HepG2 (cell line): ENCODE measurements at regions not wholly inside any gene's neighbourhood (a gene's known extent, or its start where the extent isn't known, plus 50 kb on each side); places are given as distances from the start of the nearest gene placed in this dataset.

ENCODE experiments used
- ATAC-seq: fragments of 200-7000 bp; cut with Tn5 transposase; 3 replicates; pipeline ENCODE4 v1.9.1; 2020; ENCODE audit warnings: mild to moderate bottlenecking, moderate library complexity
- BruUV-seq: library from RNA; stranded (reverse); fragments of 400-500 nt; replicated peaks from 2 replicates; lab custom pipeline; 2021; lab: Mats Ljungman, UMichigan
- CTCF ChIA-PET: fragments of 300-600 bp; formaldehyde crosslinking; extraction: SDS; loops from one replicate; lab custom pipeline; 2021; ENCODE audit warnings: low total read pairs, inconsistent platforms, low intra/inter-chr PET ratio; lab: Yijun Ruan, JAX
- POLR2A ChIA-PET: fragments of 350-600 bp; sonication (Branson Sonifier 250); formaldehyde crosslinking; loops from one replicate; lab custom pipeline; 2020; ENCODE audit warnings: antibody characterized with exemption, inconsistent platforms; lab: Yijun Ruan, JAX
- DNase-seq: peaks from one replicate; pipeline ENCODE4 v3.0.0-alpha.2; 2015; ENCODE audit warnings: low spot score
- FAIRE-seq: peaks from 3 replicates; lab custom pipeline; 2011; peaks lifted over from hg19 to GRCh38; lab: Jason Lieb, UNC
- H2AFZ ChIP-seq: one replicate; pipeline ENCODE4 v1.6.1; 2011; ENCODE audit warnings: low read length, inconsistent platforms
- H3K27ac ChIP-seq: fragments of 300-600 bp; 3 replicates; pipeline ENCODE4 v1.8.0; 2011; ENCODE audit warnings: mixed run types, mild to moderate bottlenecking, mixed read lengths, low read length, inconsistent platforms; ENCODE audit not compliant: insufficient read depth; ENCODE audit errors: extremely low read length
- H3K27me3 ChIP-seq, 2 experiments: fragments of 200-600 bp in 1 of 2; 2 replicates in 1 of 2; 3 replicates in 1 of 2; pipeline versions ENCODE4 v1.6.0 to v1.8.0; 2011; ENCODE audit warnings: low read length in 2 of 2, mild to moderate bottlenecking in 2 of 2, moderate library complexity in 2 of 2, inconsistent platforms in 1 of 2; ENCODE audit not compliant: insufficient read depth in 2 of 2, control insufficient read depth in 1 of 2
- H3K36me3 ChIP-seq, 2 experiments: fragments of 200-600 bp in 1 of 2; replicated peaks in 1 of 2; 2 replicates in 1 of 2; 3 replicates in 1 of 2; pipeline versions ENCODE4 v1.5.1 to v1.8.0; 2011; ENCODE audit warnings: low read length in 2 of 2, inconsistent platforms in 1 of 2; ENCODE audit not compliant: insufficient read depth in 2 of 2, control insufficient read depth in 1 of 2
- H3K4me1 ChIP-seq: 2 replicates; pipeline ENCODE4 v1.5.1; 2012; ENCODE audit warnings: low read length, inconsistent platforms; ENCODE audit not compliant: insufficient read depth
- H3K4me2 ChIP-seq: 2 replicates; pipeline ENCODE4 v1.6.0; 2011; ENCODE audit warnings: low read depth, low read length, inconsistent platforms
- H3K4me3 ChIP-seq, 3 experiments: fragments of 200-600 bp in 1 of 3; sonication (generic), shearing (Covaris generic) in 1 of 3; replicated peaks in 1 of 3; 2 replicates each; pipeline ENCODE4 v1.5.1; 2011 to 2016; ENCODE audit warnings: low read length in 3 of 3, inconsistent platforms in 2 of 3, low read depth in 2 of 3, mild to moderate bottlenecking in 2 of 3, control low read depth in 1 of 3, mixed read lengths in 1 of 3; ENCODE audit not compliant: insufficient read depth in 1 of 3
- H3K79me2 ChIP-seq: one replicate; pipeline ENCODE4 v1.6.1; 2011; ENCODE audit warnings: low read length, inconsistent platforms; ENCODE audit not compliant: insufficient read depth
- H3K9ac ChIP-seq: 2 replicates; pipeline ENCODE4 v1.6.0; 2011; ENCODE audit warnings: mild to moderate bottlenecking, low read depth, low read length, inconsistent platforms; ENCODE audit not compliant: insufficient read depth
- H3K9me3 ChIP-seq: 2 replicates; pipeline ENCODE4 v1.5.1; 2012; ENCODE audit warnings: mild to moderate bottlenecking, low read length
- H4K20me1 ChIP-seq: 2 replicates; pipeline ENCODE4 v1.6.0; 2011; ENCODE audit warnings: inconsistent platforms, mild to moderate bottlenecking, low read length, moderate library complexity; ENCODE audit not compliant: insufficient read depth
- JUNB ChIP-seq: sonication (generic); formaldehyde crosslinking; IDR thresholded peaks from 2 replicates; pipeline ENCODE4 v1.8.0; 2022; ENCODE audit warnings: missing genetic modification reagents, mild to moderate bottlenecking, borderline replicate concordance
- MYC ChIP-seq: sonication (generic); formaldehyde crosslinking; IDR thresholded peaks from 2 replicates; pipeline ENCODE4 v1.9.0; 2021; ENCODE audit warnings: missing genetic modification reagents, borderline replicate concordance
- NFRKB ChIP-seq: fragments of 450-650 bp; IDR thresholded peaks from 2 replicates; pipeline ENCODE4 v1.6.1; 2017
- NR3C1 ChIP-seq: sonication (generic); formaldehyde crosslinking; IDR thresholded peaks from 2 replicates; pipeline ENCODE4 v1.4.0; 2020; ENCODE audit warnings: missing genetic modification reagents
- RBM39 ChIP-seq: fragments of 200-400 bp; formaldehyde crosslinking; IDR thresholded peaks from one replicate; pipeline ENCODE4 v1.6.1; 2018; ENCODE audit warnings: antibody characterized with exemption, mild to moderate bottlenecking, low read depth, low read length; ENCODE audit not compliant: poor library complexity, severe bottlenecking
- SKIL ChIP-seq: sonication (generic); formaldehyde crosslinking; IDR thresholded peaks from 2 replicates; pipeline ENCODE4 v1.8.0; 2022; ENCODE audit warnings: missing genetic modification reagents, mild to moderate bottlenecking, moderate library complexity, borderline replicate concordance
- ZNF556 ChIP-seq: sonication (generic); formaldehyde crosslinking; IDR thresholded peaks from 2 replicates; pipeline ENCODE4 v1.4.0; 2020; ENCODE audit warnings: mild to moderate bottlenecking, missing genetic modification reagents, borderline replicate concordance
- ZNF567 ChIP-seq: sonication (generic); formaldehyde crosslinking; IDR thresholded peaks from 2 replicates; pipeline ENCODE4 v1.8.1; 2023; ENCODE audit warnings: mild to moderate bottlenecking, missing genetic modification reagents, borderline replicate concordance
- ZNF672 ChIP-seq: sonication (generic); formaldehyde crosslinking; IDR thresholded peaks from 2 replicates; pipeline ENCODE4 v1.8.1; 2022; ENCODE audit warnings: missing genetic modification reagents
- ZNF83 ChIP-seq: sonication (generic); formaldehyde crosslinking; IDR thresholded peaks from 2 replicates; pipeline ENCODE4 v1.4.0; 2020; ENCODE audit warnings: missing genetic modification reagents, mild to moderate bottlenecking, borderline replicate concordance
- WGBS: methylation state at CpG from one replicate; pipeline ENCODE4 v1.1.6; 2017; ENCODE audit warnings: low lambda C conversion rate; 5-methylcytosine and 5-hydroxymethylcytosine counted together
- in situ Hi-C: cut with HindIII; loops from 2 replicates; pipeline ENCODE4 v1.10.0; 2017; ENCODE audit warnings: low pct_unique_long_range_greater_than_20kb; ENCODE audit not compliant: extremely low pct_ligation_motif_present
- intact Hi-C: fragments of 100-400 bp; cut with micrococcal nuclease; formaldehyde crosslinking; loops from one replicate; pipeline ENCODE4 v1.10.0; 2022; ENCODE audit not compliant: unreplicated experiment

DNA sequence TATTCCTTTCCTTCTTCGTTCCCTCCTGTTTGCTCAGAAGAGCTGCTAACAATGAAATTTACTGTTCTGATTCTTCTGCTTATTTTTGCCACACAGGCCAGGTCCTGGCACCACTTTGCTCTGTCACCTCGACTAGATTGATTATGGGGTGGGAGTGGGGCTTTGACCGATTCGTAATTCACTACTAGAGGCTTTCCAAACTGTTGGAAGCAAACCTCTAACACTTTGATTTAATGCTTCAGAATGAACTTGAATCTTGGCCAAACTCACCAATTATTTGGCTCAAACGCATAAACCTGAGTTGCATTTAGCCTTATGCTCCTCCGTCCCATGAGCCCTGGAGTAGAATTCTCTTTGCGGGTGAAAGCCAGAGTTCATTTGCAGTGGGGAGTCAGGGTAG is 476.2 kb upstream of the FZD8 start:
- H4K20me1 ChIP-seq, result no peaks in the 10 kb centered on the region
- no peaks in the 10 kb centered on the region for H3K9me3 ChIP-seq
- H3K4me1 ChIP-seq, result no peaks in the 10 kb centered on the region
- BruUV-seq, result no TSS peak
- H3K79me2 ChIP-seq, result no peaks in the 10 kb centered on the region
- CTCF ChIA-PET, result no interaction called here
- no peak for ATAC-seq
- POLR2A ChIA-PET, result no interaction called here
- intact Hi-C loops (no loop called here), in situ Hi-C loops (no loop called here)
- no peak for TF ChIP-seq ZNF83 (CRISPR knock-in tag)
- no peak for TF ChIP-seq MYC (CRISPR knock-in tag)
- no peak for TF ChIP-seq SKIL (CRISPR knock-in tag)
- no peak for TF ChIP-seq RBM39
- no peak for TF ChIP-seq JUNB
- no peaks in the 10 kb centered on the region for H3K27me3 ChIP-seq
- no peak for DNase-seq
- no peak for FAIRE-seq
- no peak overlapping the region for H3K4me3 ChIP-seq
- H3K27ac ChIP-seq, result no peak overlapping the region
- H3K4me2 ChIP-seq, result no peak overlapping the region
- WGBS, result 48% methylated on average over 7 of the region's 7 CpGs
- no peak overlapping the region for H2AFZ ChIP-seq
- H3K9ac ChIP-seq, result no peak overlapping the region
- H3K36me3 ChIP-seq, result no peaks in the 10 kb centered on the region

GRCh38 chr10:36117890-36118289 is 475.8 kb upstream of the FZD8 start:
- no peak overlapping the region for H3K4me3 ChIP-seq
- DNase-seq (no peak), FAIRE-seq (no peak), ATAC-seq (no peak)
- no peak overlapping the region for H3K27ac ChIP-seq
- ChIA-PET POLR2A (no interaction called here), CTCF (no interaction called here)
- intact Hi-C loops, result no loop called here
- no TSS peak for BruUV-seq
- in situ Hi-C loops, result no loop called here
- TF ChIP-seq NFRKB (no peak), ZNF556 (CRISPR knock-in tag) (no peak), ZNF672 (CRISPR knock-in tag) (no peak), ZNF567 (no peak), NR3C1 (CRISPR knock-in tag) (no peak)
- H3K4me1 ChIP-seq, result no peaks in the 10 kb centered on the region
- no peak overlapping the region for H3K9ac ChIP-seq
- no peaks in the 10 kb centered on the region for H3K27me3 ChIP-seq
- no peaks in the 10 kb centered on the region for H3K79me2 ChIP-seq
- H3K9me3 ChIP-seq, result no peaks in the 10 kb centered on the region
- no peaks in the 10 kb centered on the region for H4K20me1 ChIP-seq
- 54% methylated on average over 4 of the region's 4 CpGs for WGBS
- no peak overlapping the region for H3K4me2 ChIP-seq
- H2AFZ ChIP-seq, result no peak overlapping the region
- no peaks in the 10 kb centered on the region for H3K36me3 ChIP-seq
